ENCODE measurements at regions not wholly inside any gene's neighbourhood (a gene's known extent, or its start where the extent isn't known, plus 50 kb on each side); places are given as distances from the start of the nearest gene placed in this dataset.

DNA sequence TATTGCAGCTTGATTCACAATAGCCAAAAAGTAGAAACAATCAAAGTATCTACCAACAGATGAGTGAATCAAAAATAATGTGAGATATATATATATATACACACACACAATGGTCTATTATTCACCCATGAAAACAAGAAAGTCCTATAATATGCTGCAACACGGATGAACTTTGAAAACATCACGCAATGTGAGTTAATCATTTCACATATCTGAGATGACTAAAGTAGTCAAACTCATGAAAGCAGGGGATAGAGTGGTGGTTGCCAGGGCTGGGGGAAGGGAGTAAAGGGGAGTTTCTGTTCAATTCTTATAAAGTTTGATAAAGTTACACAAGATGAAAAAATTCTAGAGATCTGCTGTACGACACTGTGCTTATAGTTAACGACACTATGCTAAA lies 1234.8 kb downstream of the MRPL39 start:
- H3K27ac ChIP-seq (ENCODE audit: low read length): no peak overlapping the region
- 89% methylated on average over 4 of the region's 4 CpGs for WGBS (ENCODE audit: insufficient coverage)
- H3K27ac Mint-ChIP-seq: no peak overlapping the region
- no peak overlapping the region for H3K4me3 ChIP-seq (ENCODE audit: low read length)
- ATAC-seq: no peak
- H3K4me3 Mint-ChIP-seq: no peak overlapping the region
- H3K36me3 ChIP-seq (ENCODE audit: control insufficient read depth, insufficient read depth, low read length): no peaks in the 10 kb centered on the region
- H3K9me3 ChIP-seq (ENCODE audit: control insufficient read depth, insufficient read depth, low read length): no peaks in the 10 kb centered on the region
- H3K36me3 Mint-ChIP-seq: no peaks in the 10 kb centered on the region
- TF ChIP-seq, protein P1, sequence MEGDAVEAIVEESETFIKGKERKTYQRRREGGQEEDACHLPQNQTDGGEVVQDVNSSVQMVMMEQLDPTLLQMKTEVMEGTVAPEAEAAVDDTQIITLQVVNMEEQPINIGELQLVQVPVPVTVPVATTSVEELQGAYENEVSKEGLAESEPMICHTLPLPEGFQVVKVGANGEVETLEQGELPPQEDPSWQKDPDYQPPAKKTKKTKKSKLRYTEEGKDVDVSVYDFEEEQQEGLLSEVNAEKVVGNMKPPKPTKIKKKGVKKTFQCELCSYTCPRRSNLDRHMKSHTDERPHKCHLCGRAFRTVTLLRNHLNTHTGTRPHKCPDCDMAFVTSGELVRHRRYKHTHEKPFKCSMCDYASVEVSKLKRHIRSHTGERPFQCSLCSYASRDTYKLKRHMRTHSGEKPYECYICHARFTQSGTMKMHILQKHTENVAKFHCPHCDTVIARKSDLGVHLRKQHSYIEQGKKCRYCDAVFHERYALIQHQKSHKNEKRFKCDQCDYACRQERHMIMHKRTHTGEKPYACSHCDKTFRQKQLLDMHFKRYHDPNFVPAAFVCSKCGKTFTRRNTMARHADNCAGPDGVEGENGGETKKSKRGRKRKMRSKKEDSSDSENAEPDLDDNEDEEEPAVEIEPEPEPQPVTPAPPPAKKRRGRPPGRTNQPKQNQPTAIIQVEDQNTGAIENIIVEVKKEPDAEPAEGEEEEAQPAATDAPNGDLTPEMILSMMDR (IDR thresholded peaks at IDR 0.05): no peak
- intact Hi-C loops (cut with micrococcal nuclease): no loop called here
- no peak for DNase-seq
- no peaks in the 10 kb centered on the region for H3K27me3 Mint-ChIP-seq (ENCODE audit: low read depth in 2 of 2)
- peaks cover 0 to 5% of the 10 kb centered on the region in 2 donors for H3K4me1 Mint-ChIP-seq
- H3K9me3 Mint-ChIP-seq: no peaks in the 10 kb centered on the region
- no peaks in the 10 kb centered on the region for H3K4me1 ChIP-seq (ENCODE audit: control insufficient read depth, insufficient read depth, low read length)
- H3K27me3 ChIP-seq (ENCODE audit: control insufficient read depth, insufficient read depth, low read length): no peaks in the 10 kb centered on the region

DNA sequence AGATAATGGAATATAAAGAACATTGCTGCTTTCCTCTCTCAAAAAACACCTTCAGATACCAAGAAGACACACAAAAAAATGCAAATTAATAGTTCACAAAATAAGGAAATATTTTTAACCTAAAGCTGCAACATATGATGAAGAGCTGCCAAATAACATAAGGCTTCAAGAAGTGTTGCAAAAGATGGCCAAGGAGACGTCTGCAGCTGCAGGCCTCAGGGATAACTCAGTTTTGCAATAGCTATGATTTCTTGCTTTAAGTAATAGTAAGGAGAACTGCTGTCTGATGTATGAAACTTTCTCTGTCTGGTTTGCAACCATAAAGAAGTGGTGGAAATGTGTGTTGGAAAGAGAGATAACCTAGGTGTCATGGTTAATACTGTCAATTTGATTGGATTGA lies 1237.5 kb downstream of the MRPL39 start:
- Mint-ChIP-seq H3K9me3 (no peaks in the 10 kb centered on the region), H3K27ac (no peak overlapping the region), H3K27me3 (ENCODE audit: low read depth in 2 of 2) (no peaks in the 10 kb centered on the region), H3K36me3 (no peaks in the 10 kb centered on the region), H3K4me1 (no peaks in the 10 kb centered on the region), H3K4me3 (no peak overlapping the region)
- Histone ChIP-seq H3K4me1 (ENCODE audit: control insufficient read depth, insufficient read depth, low read length) (no peaks in the 10 kb centered on the region), H3K36me3 (ENCODE audit: control insufficient read depth, insufficient read depth, low read length) (no peaks in the 10 kb centered on the region), H3K9me3 (ENCODE audit: control insufficient read depth, insufficient read depth, low read length) (no peaks in the 10 kb centered on the region), H3K27ac (ENCODE audit: low read length) (no peak overlapping the region), H3K27me3 (ENCODE audit: control insufficient read depth, insufficient read depth, low read length) (no peaks in the 10 kb centered on the region), H3K4me3 (ENCODE audit: low read length) (no peak overlapping the region)
- WGBS (ENCODE audit: insufficient coverage): 72% methylated on average over 1 of the region's 1 CpG
- DNase-seq (no peak), ATAC-seq (no peak)
- TF ChIP-seq, protein P1 (IDR thresholded peaks at IDR 0.05): no peak
- intact Hi-C loops (cut with micrococcal nuclease): no loop called here

DNA sequence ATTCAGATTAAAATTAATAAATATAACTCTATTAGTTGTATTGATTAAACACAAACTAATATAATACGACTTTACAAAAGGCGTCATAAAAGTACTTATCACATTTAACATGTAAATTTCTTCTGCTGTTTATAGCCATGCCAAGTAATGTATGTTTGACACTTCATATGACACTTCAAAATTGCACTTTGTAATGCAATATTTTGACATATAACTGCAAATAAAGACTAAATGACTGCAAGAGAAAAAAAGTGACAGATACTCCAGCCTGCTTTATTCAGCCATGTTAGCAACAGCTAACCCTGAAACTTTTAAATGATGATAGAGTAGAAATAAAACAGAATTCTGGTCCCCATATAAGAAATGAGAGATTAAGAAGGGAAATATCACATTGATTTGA lies 1238.0 kb downstream of the MRPL39 start:
- Histone ChIP-seq H3K4me1 (ENCODE audit: control insufficient read depth, insufficient read depth, low read length) (no peaks in the 10 kb centered on the region), H3K27me3 (ENCODE audit: control insufficient read depth, insufficient read depth, low read length) (no peaks in the 10 kb centered on the region), H3K36me3 (ENCODE audit: control insufficient read depth, insufficient read depth, low read length) (no peaks in the 10 kb centered on the region), H3K27ac (ENCODE audit: low read length) (no peak overlapping the region), H3K9me3 (ENCODE audit: control insufficient read depth, insufficient read depth, low read length) (no peaks in the 10 kb centered on the region), H3K4me3 (ENCODE audit: low read length) (no peak overlapping the region)
- ATAC-seq: no peak
- no peak for DNase-seq
- intact Hi-C loops (cut with micrococcal nuclease): no loop called here
- H3K36me3 Mint-ChIP-seq: no peaks in the 10 kb centered on the region
- H3K9me3 Mint-ChIP-seq: no peaks in the 10 kb centered on the region
- H3K27me3 Mint-ChIP-seq (ENCODE audit: low read depth in 2 of 2): no peaks in the 10 kb centered on the region
- no peak overlapping the region for H3K4me3 Mint-ChIP-seq
- TF ChIP-seq, protein P1 (IDR thresholded peaks at IDR 0.05): no peak
- no peak overlapping the region for H3K27ac Mint-ChIP-seq
- WGBS (ENCODE audit: insufficient coverage): no CpG with 5 or more reads among the region's 2 CpGs
- H3K4me1 Mint-ChIP-seq: no peaks in the 10 kb centered on the region

DNA sequence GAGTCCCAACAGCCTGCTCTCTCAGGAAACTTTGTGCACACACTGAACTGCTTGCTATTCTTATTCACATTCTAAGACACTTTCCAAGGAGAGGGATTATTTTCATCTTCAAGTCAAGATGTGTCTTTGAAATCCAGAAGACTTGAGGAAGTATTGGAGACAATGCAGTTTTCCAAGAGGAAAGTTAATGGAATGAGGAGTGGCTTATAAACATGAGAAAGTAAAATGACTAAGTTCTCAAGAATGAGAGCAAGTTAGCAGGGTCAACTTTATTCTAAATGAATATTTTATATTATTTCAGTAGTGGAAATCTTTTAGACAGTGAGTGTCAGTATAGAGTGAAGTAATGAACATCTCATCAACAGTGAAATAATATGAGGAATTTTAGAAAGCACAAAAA lies 1239.3 kb downstream of the MRPL39 start:
- Histone ChIP-seq H3K4me3 (ENCODE audit: low read length) (no peak overlapping the region), H3K9me3 (ENCODE audit: control insufficient read depth, insufficient read depth, low read length) (no peaks in the 10 kb centered on the region), H3K4me1 (ENCODE audit: control insufficient read depth, insufficient read depth, low read length) (no peaks in the 10 kb centered on the region), H3K27me3 (ENCODE audit: control insufficient read depth, insufficient read depth, low read length) (no peaks in the 10 kb centered on the region), H3K36me3 (ENCODE audit: control insufficient read depth, insufficient read depth, low read length) (no peaks in the 10 kb centered on the region), H3K27ac (ENCODE audit: low read length) (no peak overlapping the region)
- no peak overlapping the region for H3K27ac Mint-ChIP-seq
- H3K27me3 Mint-ChIP-seq (ENCODE audit: low read depth in 2 of 2): no peaks in the 10 kb centered on the region
- no peaks in the 10 kb centered on the region for H3K9me3 Mint-ChIP-seq
- intact Hi-C loops (cut with micrococcal nuclease): no loop called here
- ATAC-seq: no peak
- no peak for DNase-seq
- no peaks in the 10 kb centered on the region for H3K4me1 Mint-ChIP-seq
- H3K4me3 Mint-ChIP-seq: no peak overlapping the region
- no peaks in the 10 kb centered on the region for H3K36me3 Mint-ChIP-seq
- TF ChIP-seq, protein P1 (IDR thresholded peaks at IDR 0.05): no peak

Measured in natural killer cell (primary cell).